K562 (cell line): ENCODE measurements at regions not wholly inside any gene's neighbourhood (a gene's known extent, or its start where the extent isn't known, plus 50 kb on each side); places are given as distances from the start of the nearest gene placed in this dataset.

Source experiments
- ATAC-seq: fragments of 200-7000 bp; cut with Tn5 transposase; 3 replicates; pipeline ENCODE4 v1.9.1; 2020; ENCODE audit warnings: moderate library complexity
- BruUV-seq: library from RNA; stranded (reverse); fragments of 400-500 nt; replicated peaks from 2 replicates; lab custom pipeline; 2021; lab: Mats Ljungman, UMichigan
- CTCF ChIA-PET: fragments of 300-600 bp; formaldehyde crosslinking; extraction: SDS; loops from one replicate; lab custom pipeline; 2021; ENCODE audit warnings: low intra/inter-chr PET ratio; lab: Yijun Ruan, JAX
- POLR2A ChIA-PET: fragments of 300-600, 350-650 bp; sonication (Branson Sonifier 250); formaldehyde crosslinking; extraction: SDS; loops from one replicate; lab custom pipeline; 2021; ENCODE audit warnings: antibody characterized with exemption, inconsistent platforms; lab: Yijun Ruan, JAX
- DNase-seq, 4 experiments: peaks; one replicate each; pipeline versions ENCODE4 v3.0.0 to v3.0.0-alpha.2; 2011 to 2018; ENCODE audit warnings: low spot score in 3 of 4, mixed read lengths in 3 of 4; ENCODE audit errors: extremely low read depth in 1 of 4
- FAIRE-seq: peaks from 2 replicates; lab custom pipeline; 2011; peaks lifted over from hg19 to GRCh38; lab: Jason Lieb, UNC
- H2AFZ ChIP-seq: 2 replicates; pipeline ENCODE4 v1.6.0; 2011; ENCODE audit warnings: low read depth, low read length, control low read depth, inconsistent platforms
- H3K27ac ChIP-seq: fragments of 200-600 bp; 3 replicates; pipeline ENCODE4 v1.8.0; 2011; ENCODE audit warnings: low read depth, mild to moderate bottlenecking, control low read depth, inconsistent platforms, low read length, moderate library complexity, mixed read lengths; ENCODE audit errors: extremely low read depth
- H3K27me3 ChIP-seq, 2 experiments: fragments of 300-600 bp in 1 of 2; 2 replicates in 1 of 2; 3 replicates in 1 of 2; pipeline versions ENCODE4 v1.6.0 to v1.8.0; 2011; ENCODE audit warnings: inconsistent platforms in 2 of 2, low read length in 2 of 2, mild to moderate bottlenecking in 1 of 2, mixed read lengths in 1 of 2, moderate library complexity in 1 of 2; ENCODE audit not compliant: control insufficient read depth in 2 of 2, insufficient read depth in 2 of 2
- H3K36me3 ChIP-seq: fragments of 300-600 bp; 3 replicates; pipeline ENCODE4 v1.8.0; 2011; ENCODE audit warnings: mild to moderate bottlenecking, low read length, inconsistent platforms; ENCODE audit not compliant: control insufficient read depth, insufficient read depth
- H3K4me1 ChIP-seq, 2 experiments: fragments of 200-600 bp in 1 of 2; replicated peaks in 1 of 2; 2 replicates in 1 of 2; 3 replicates in 1 of 2; pipeline versions ENCODE4 v1.5.1 to v1.8.0; 2011; ENCODE audit warnings: inconsistent platforms in 2 of 2, low read length in 2 of 2, mild to moderate bottlenecking in 1 of 2, mixed read lengths in 1 of 2, moderate library complexity in 1 of 2; ENCODE audit not compliant: control insufficient read depth in 2 of 2, insufficient read depth in 2 of 2
- H3K4me2 ChIP-seq: 2 replicates; pipeline ENCODE4 v1.6.1; 2011; ENCODE audit warnings: low read length, control low read depth, inconsistent platforms, mixed read lengths; ENCODE audit not compliant: insufficient read depth
- H3K4me3 ChIP-seq: fragments of 200-600 bp; sonication (generic), shearing (Covaris generic); 2 replicates; pipeline ENCODE4 v1.5.1; 2016; ENCODE audit warnings: control low read depth, inconsistent platforms
- H3K79me2 ChIP-seq: fragments of 200-600 bp; 3 replicates; pipeline ENCODE4 v1.8.0; 2011; ENCODE audit warnings: low read length, inconsistent platforms; ENCODE audit not compliant: control insufficient read depth, insufficient read depth
- H3K9ac ChIP-seq, 2 experiments: 2 replicates each; pipeline versions ENCODE4 v1.6.0 to v1.6.1; 2011; ENCODE audit warnings: low read depth in 2 of 2, low read length in 2 of 2, control low read depth in 1 of 2, inconsistent platforms in 1 of 2, mild to moderate bottlenecking in 1 of 2, mixed read lengths in 1 of 2; ENCODE audit not compliant: insufficient read depth in 1 of 2
- H3K9me1 ChIP-seq: one replicate; pipeline ENCODE4 v1.6.0; 2011; ENCODE audit warnings: inconsistent platforms, mild to moderate bottlenecking, low read length, moderate library complexity; ENCODE audit not compliant: control insufficient read depth, insufficient read depth
- H3K9me3 ChIP-seq: replicated peaks from 2 replicates; pipeline ENCODE4 v1.5.1; 2011; ENCODE audit warnings: low read depth, low read length, inconsistent platforms; ENCODE audit not compliant: control insufficient read depth, insufficient read depth
- H4K20me1 ChIP-seq: replicated peaks from 2 replicates; pipeline ENCODE4 v1.6.1; 2011; ENCODE audit warnings: low read length, inconsistent platforms, mixed read lengths; ENCODE audit not compliant: control insufficient read depth, insufficient read depth
- C11orf30 ChIP-seq: fragments of 450-650 bp; IDR thresholded peaks from 2 replicates; pipeline ENCODE4 v1.6.1; 2016; ENCODE audit warnings: low read depth, mild to moderate bottlenecking
- HOXB6 ChIP-seq: fragments of 250-450 bp; sonication (Bioruptor Pico); IDR thresholded peaks from 2 replicates; pipeline ENCODE4 v1.5.1; 2022; ENCODE audit warnings: mild to moderate bottlenecking, borderline replicate concordance
- ZNF274 ChIP-seq: IDR thresholded peaks from 2 replicates; pipeline ENCODE4 v1.6.1; 2011; ENCODE audit warnings: low read depth, mild to moderate bottlenecking, low read length, moderate library complexity, borderline replicate concordance
- WGBS: fragments of 100-300 bp; shearing (Covaris generic); methylation state at CpG from one replicate; pipeline ENCODE4 v1.1.6; 2016; ENCODE audit warnings: low coverage, mixed read lengths; ENCODE audit not compliant: insufficient coverage; ENCODE audit errors: missing lambda C conversion rate; 5-methylcytosine and 5-hydroxymethylcytosine counted together
- in situ Hi-C: fragments of 300-500 bp; cut with MboI; formaldehyde crosslinking; loops from 4 replicates; pipeline ENCODE4 v1.15.0; 2018; ENCODE audit warnings: inconsistent platforms, mixed read lengths
- intact Hi-C: fragments of 100-400 bp; cut with micrococcal nuclease; formaldehyde crosslinking; loops from 2 replicates; pipeline ENCODE4 v1.14.2; 2022
- TF ChIP-seq, protein P1 (sequence below): fragments of 450-650 bp; IDR thresholded peaks from 2 replicates; pipeline ENCODE4 v1.6.1; 2018; ENCODE audit warnings: mild to moderate bottlenecking, low read depth; ENCODE audit not compliant: partially characterized antibody

- H4K20me1 ChIP-seq: no peaks in the 10 kb centered on the region
- H3K4me1 ChIP-seq: no peaks in the 10 kb centered on the region
- POLR2A ChIA-PET: no interaction called here
- 3% methylated on average over 6 of the region's 6 CpGs for WGBS
- no peaks in the 10 kb centered on the region for H3K36me3 ChIP-seq
- no peaks in the 10 kb centered on the region for H3K27me3 ChIP-seq
- no peak overlapping the region for H3K9ac ChIP-seq
- no peak overlapping the region for H3K27ac ChIP-seq
- CTCF ChIA-PET: no interaction called here
- no TSS peak for BruUV-seq
- no peaks in the 10 kb centered on the region for H3K9me1 ChIP-seq
- H3K4me2 ChIP-seq: no peak overlapping the region
- no peak overlapping the region for H2AFZ ChIP-seq
- H3K9me3 ChIP-seq: no peaks in the 10 kb centered on the region; the same call in 1 of the 2 replicates
- TF ChIP-seq HOXB6 (CRISPR knock-in tag) (no peak), ZNF274 (no peak)
- TF ChIP-seq, protein P1, sequence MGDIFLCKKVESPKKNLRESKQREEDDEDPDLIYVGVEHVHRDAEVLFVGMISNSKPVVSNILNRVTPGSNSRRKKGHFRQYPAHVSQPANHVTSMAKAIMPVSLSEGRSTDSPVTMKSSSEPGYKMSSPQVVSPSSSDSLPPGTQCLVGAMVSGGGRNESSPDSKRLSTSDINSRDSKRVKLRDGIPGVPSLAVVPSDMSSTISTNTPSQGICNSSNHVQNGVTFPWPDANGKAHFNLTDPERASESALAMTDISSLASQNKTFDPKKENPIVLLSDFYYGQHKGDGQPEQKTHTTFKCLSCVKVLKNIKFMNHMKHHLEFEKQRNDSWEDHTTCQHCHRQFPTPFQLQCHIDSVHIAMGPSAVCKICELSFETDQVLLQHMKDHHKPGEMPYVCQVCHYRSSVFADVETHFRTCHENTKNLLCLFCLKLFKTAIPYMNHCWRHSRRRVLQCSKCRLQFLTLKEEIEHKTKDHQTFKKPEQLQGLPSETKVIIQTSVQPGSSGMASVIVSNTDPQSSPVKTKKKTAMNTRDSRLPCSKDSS: no peak
- no peak for ATAC-seq
- DNase-seq: no peak
- FAIRE-seq: no peak
- intact Hi-C loops (no loop called here), in situ Hi-C loops (no loop called here)
- no peaks in the 10 kb centered on the region for H3K79me2 ChIP-seq
- H3K4me3 ChIP-seq: no peak overlapping the region
Measured at GRCh38 chrX:6849716-6850414, 297.6 kb upstream of the STS start.

- H3K9me1 ChIP-seq: no peaks in the 10 kb centered on the region
- no peaks in the 10 kb centered on the region for H3K79me2 ChIP-seq
- H3K4me3 ChIP-seq: no peak overlapping the region
- no peaks in the 10 kb centered on the region for H3K9me3 ChIP-seq
- H3K4me1 ChIP-seq: no peaks in the 10 kb centered on the region
- TF ChIP-seq C11orf30: no peak
- TF ChIP-seq, all 486 proteins: peak for 0
- FAIRE-seq (no peak), ATAC-seq (no peak), DNase-seq (no peak)
- H3K27ac ChIP-seq: no peak overlapping the region
- no peak overlapping the region for H2AFZ ChIP-seq
- no TSS peak for BruUV-seq
- H3K9ac ChIP-seq: no peak overlapping the region
- ChIA-PET CTCF (no interaction called here), POLR2A (no interaction called here)
- no peaks in the 10 kb centered on the region for H3K36me3 ChIP-seq
- H3K27me3 ChIP-seq: no peaks in the 10 kb centered on the region
- in situ Hi-C loops: no loop called here
- intact Hi-C loops: no loop called here
- WGBS: 0% methylated on average over 2 of the region's 2 CpGs
- H4K20me1 ChIP-seq: no peaks in the 10 kb centered on the region
- no peak overlapping the region for H3K4me2 ChIP-seq
Measured at GRCh38 chrX:6832619-6833018, 297.7 kb upstream of the VCX3A start.
